Stimulated activated naive CD4-positive, alpha-beta T cell treated with Interleukin-2 at 50 U/mL for 16 hours (primary cell): ENCODE measurements at regions not wholly inside any gene's neighbourhood (a gene's known extent, or its start where the extent isn't known, plus 50 kb on each side); places are given as distances from the start of the nearest gene placed in this dataset.
"Not testable (repeated sequence)": the region's sequence is repeated elsewhere in the genome, so short reads cannot be mapped to it uniquely, and the experiment has no call there.

Experiments
- DNase-seq: peaks from one replicate; lab custom pipeline; 2025; lab: John Stamatoyannopoulos, UW

- peak; percentile 19 for DNase-seq
Measured at GRCh38 chr7:142636751-142637150, 112.5 kb upstream of the PRSS1 start.

GRCh38 chr7:142636107-142636506, 113.2 kb upstream of the PRSS1 start:
- DNase-seq = not testable (repeated sequence)

DNA sequence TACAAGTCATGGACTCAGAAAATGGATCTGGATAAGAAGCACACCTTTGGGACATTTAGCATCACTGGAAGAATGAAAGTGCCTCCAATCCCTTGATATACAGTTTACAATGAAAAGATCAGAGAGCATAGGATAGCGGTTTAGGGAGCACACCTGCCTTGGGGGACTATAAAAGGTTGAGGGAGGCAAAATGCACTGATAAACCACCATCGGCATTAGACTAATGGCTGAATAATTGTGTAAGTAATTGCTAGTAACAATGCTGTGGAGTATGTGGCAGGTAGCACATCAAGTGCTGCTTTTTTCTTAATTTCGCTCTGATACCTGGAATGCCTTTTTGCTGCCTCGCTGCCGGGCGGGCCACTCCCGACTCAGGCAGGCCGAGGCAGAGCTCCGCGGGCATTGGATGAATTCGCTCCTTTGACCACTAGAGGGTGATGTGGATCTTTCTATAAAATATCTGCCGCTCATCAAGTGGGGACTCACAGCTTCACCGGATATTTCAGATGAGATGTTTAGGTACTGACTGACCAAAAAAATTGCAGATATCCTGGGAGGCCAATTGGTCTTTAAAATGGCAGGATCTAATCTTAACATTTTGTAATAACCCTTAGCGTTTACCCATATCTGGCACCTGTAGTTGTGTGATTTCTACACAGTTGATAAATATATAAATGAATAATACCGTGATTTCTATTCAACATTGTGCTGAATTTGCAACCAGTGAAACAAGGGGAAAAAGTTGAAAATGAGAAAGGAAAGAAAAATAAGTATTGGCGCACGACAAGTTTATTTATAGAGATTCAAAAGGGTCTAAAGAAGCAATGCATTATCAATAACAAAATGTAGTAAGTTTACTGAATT, 116.8 kb upstream of the PRSS1 start:
- DNase-seq = peak; percentile 19

DNA sequence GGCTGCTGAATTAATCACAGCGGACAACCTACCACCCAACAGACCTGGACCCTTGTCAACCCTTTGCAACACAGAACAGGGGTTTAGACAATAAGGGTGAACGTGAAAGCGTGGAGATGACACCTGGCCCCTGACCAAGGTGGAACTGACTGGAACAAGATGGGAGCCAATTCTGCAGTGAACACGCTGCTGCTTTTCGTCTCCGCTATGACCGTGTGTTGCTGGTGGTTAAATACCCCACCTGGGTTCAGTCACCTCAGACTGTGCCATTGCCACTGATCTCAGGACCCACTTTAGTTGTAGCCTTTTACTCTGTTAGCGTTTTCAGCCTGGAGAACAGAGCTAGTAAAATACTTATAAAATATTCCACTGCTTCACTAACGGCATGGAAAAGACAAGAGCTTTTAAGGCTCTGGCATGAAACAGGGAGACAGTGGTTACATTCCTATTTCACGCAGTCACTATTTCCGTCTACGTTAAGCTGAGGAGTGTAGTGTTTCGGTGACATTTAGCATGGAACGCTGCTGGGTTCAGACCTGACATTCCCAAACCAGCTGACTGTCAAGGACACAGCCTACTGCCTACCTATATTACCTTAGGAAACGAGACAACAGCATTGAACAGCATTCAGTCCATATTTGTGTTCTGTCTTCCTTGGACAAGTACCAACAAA, 119.5 kb upstream of the PRSS1 start:
- no peak for DNase-seq

DNA sequence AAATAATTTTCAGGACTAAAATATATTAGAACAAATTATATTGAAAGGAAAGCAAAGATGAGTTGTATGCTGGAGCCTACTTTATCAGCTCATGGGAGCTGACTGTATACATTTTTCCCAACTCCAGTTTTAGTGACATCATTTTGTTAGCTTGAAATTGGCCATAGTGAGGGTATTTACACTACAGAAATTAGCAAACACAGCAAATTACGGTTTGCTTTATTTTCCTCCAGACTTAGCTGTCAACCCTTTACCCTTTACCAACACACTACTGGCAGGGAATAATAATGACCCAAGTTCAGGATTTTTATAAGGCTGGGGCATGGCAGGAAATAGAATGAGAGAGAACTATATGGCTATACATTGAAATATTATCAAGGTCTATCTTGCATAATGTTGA, 120.3 kb upstream of the PRSS1 start:
- no peak for DNase-seq

DNA sequence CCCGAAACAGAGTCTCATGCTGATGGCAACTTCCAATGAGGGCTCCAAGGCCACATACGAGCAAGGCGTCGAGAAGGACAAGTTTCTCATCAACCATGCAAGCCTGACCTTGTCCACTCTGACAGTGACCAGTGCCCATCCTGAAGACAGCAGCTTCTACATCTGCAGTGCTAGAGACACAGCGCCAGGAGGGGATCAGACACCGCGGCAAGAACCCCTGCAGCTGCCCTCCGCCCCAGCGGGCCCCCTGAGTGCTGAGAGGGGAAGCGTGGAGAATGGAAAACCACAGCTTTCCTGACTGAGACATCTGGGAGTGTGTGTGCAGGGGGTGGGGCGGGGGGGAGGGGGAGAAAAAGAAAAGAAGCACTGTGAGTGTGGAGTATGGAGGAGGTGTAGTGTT, 122.0 kb upstream of the PRSS1 start:
- DNase-seq = not testable (repeated sequence)

DNA sequence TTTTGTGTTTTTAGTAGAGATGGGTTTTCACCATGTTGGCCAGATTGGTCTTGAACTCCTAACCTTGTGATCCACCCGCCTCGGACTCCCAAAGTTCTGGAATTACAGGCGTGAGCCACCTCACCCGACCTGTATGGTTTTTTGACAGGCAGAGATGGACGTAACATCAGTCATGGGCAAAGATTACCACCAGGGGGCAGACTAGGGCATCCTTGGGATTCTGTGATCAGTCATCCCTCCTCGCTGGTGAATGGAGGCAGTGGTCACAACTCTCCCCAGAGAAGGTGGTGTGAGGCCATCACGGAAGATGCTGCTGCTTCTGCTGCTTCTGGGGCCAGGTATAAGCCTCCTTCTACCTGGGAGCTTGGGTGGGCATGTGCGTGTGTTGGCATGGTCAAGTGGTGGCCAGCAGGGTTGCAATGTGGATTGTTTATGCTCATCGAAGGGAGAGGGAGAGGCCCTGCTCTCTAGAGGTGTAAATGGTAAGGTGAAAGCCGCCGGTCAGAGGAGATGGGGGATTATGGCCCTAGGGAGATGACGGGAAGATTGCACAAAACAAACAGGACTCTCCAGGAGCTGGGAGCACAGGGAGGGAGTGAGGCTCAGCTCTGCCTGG, 122.7 kb upstream of the PRSS1 start:
- DNase-seq = peak; percentile 65

- not testable (repeated sequence) for DNase-seq
Measured at GRCh38 chr7:142625216-142625615, 124.1 kb upstream of the PRSS1 start.

- DNase-seq = no peak
Measured at GRCh38 chr7:142620402-142620801, 128.9 kb upstream of the PRSS1 start.

GRCh38 chr7:142618655-142619351, 130.5 kb upstream of the PRSS1 start:
- DNase-seq = no peak

DNA sequence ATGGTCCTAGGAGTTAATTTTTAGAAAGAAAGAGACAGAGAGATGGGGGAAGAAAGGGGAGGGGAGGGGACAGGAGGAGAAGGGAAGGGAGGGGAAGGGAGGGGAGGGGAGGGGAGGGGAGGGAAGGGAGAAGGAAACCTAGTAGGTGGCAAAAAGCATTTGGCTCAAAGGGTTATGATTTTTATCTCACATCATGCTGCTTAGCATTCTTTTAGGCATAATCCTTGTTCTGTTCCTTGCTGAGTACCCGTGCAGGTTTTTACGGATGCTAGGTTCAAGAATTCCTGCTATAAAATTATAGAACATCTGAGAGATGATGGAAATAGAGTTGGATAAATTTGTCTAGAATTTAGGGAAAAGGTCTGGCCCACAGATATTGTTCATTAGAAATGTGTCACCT, 132.4 kb upstream of the PRSS1 start:
- no peak for DNase-seq

DNA sequence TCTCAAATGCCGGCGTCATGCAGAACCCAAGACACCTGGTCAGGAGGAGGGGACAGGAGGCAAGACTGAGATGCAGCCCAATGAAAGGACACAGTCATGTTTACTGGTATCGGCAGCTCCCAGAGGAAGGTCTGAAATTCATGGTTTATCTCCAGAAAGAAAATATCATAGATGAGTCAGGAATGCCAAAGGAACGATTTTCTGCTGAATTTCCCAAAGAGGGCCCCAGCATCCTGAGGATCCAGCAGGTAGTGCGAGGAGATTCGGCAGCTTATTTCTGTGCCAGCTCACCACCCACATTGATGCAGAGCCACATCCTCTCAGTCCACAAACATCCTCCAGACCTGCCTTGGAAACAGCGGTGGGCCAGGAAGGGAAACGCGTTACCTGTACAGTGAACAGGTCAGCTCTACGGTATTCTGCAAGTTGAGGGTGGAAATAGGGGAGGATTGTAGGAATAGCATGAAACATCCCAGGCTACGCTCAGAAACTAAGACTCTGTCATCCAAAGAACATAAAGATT, 133.1 kb upstream of the PRSS1 start:
- no peak for DNase-seq

GRCh38 chr7:142615508-142615907, 133.8 kb upstream of the PRSS1 start:
- no peak for DNase-seq

DNA sequence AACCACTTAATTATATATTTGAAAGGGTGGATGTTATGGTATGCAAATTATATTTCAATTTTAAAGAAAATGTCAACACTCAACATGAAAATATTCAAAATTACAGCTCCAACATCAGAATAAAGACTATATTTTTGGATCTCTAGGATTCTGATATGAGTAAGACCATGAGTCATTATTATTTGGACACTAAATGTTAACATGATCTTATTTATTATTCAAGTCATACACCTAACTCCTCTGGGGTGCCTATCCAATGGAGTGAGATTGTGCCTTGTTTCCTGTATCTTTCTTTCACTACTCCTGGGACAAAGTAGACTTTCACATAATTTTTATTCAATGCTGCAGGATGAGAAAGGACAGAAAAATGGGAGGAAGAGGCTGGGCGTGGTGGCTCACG, 135.2 kb upstream of the PRSS1 start:
- no peak for DNase-seq

DNA sequence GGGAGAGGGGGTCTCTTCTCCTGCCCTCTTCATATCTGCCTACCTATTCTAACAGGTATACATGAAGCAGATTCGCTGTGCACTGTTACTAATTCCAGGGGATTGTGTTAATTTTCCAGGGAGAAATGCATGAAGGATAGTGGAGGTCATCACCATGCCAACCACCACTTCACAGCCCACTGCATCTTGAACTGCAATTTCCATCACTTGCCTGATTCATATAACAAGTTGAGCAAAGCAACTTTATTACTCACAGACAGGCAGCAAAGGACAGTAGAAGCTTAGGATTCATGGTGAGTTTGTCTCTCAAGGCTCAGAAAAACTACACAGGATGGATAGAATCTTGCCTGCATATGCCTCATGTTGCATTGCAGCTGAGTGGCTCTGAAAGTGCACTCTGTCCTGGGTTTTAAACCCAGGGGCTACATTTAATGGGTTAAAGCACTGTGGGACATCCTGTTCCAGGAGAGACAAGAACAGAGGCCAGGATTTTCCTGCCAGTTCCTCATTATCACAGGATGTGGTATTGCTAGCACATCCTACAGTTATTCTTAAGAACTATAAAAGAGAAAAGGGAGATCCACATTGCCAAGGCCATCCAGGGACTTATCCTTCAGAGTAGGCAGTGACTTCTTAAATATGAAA, 136.9 kb upstream of the PRSS1 start:
- DNase-seq = no peak

DNA sequence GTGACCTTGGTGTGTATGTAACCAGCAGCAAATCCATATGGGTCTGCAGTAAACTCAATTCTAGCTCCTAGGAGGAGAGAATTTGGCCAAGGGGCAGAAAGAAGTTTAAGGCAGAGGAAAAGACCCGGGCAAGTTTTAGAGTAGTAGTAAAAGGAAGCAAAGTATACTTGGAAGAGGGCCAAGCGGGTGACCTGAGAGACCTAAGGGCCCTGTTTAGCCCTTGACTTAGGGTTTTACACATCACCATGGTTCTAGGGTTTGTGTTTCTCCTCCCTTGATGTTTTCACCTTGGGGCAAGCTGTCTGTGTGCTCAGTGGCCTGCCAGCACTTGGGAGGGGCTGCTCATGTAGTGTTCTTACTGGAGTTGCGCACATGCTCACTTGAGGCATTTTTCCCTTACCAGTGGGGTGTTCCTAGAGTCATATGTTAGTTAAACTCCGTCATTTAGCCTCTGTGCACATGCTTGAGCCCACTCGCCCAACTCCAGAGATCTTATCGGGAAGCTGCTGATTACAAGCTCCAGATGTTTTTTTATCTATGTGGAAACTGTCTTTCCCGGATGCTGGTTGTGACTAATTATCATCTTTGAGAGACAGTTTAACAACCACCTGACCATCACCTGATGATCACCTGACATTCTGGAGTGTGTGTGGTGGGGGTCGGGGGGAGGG, 137.6 kb upstream of the PRSS1 start:
- DNase-seq = no peak

DNA sequence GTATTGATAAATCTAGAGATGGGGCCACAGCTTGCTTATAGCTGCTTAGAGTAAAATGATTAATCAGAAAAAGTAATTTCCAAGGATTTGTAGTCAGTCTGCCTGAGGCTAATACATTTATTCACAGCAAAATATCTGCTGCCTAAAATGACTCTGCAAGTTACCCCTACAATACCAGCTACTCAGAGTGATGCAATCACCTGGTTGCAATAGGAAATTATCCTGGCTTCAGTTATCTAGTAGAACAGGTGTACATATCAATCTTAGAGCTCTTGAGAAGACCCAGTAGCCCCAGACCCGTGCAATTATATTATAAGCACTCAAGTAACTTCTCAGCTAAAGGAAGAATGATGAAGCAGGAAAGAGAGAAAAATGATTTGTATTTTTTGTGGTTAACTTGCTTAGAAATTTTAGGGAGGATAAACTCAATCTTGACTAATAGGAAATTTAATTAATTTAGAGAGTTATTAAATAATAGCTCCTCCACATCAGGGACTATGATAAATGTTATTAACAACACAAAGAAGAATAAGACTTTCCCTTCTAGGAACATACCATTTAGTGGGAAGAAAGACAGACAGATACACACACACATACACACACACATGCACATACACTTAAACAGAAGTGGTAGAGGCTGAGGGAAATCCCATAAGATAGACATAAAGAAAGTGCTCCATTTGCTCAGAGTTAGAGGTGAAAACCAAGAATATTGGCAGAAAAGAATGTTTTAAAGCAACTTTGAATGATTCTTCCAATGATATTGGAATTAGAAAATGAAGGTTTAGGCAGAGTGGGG, 140.4 kb upstream of the PRSS1 start:
- no peak for DNase-seq

DNA sequence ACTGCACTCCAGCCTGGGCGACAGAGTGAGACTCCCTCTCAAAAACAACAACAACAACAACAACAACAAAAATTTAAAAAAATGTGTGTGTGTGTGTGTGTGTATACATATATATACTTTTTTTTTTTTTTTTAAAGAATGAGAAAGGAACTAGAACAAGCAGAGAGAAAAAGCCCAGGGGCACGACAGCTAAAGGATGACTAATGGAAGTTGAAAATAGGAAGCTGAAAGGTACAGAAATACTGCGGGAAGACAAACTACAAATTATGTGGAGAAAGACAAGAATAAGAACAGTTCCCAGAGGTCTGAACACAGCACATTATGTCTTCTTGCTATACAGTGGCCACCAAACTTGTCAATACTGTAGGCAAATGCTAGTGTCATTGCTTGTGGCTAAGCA, 141.9 kb upstream of the PRSS1 start:
- no peak for DNase-seq

DNA sequence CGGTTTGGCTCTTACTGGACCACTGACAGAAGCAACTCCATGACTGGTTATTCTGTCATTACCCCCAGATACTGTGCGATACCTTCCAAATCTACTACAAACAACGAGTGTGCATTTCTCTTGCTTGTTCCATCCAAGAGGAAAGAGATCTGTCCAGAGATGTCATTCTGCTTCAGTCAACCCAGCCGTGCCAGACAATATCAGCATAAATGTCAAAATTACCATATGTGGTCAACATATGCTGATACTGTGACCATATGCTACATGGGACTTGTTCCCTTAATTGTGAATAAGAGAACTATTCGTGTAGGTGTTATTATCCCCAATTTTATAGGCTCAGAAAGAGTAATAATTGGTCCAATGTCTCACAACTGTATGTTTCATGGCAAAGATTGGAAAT, 143.2 kb upstream of the PRSS1 start:
- no peak for DNase-seq

DNA sequence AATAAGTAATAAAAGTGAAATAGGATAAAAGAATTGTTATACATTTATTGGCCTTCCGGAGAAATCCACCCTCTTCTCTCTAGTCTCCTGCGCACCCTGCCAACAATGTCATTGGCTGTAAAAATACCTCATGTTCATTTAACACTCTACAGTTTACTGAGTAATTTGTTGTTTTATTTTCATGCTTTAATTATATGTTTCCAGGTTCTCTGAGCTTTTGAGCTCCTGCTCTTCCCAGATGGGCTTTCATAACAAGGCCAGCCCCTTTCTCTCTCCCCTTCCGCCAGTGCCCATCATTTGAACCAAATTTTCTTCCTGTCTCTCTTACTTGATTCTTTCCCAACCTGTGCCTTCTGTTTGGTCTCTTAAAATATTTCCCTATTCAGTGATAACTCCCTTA, 144.6 kb upstream of the PRSS1 start:
- no peak for DNase-seq
